Parathyroid adenoma (tissue), 2 donors: ENCODE measurements at regions not wholly inside any gene's neighbourhood (a gene's known extent, or its start where the extent isn't known, plus 50 kb on each side); places are given as distances from the start of the nearest gene placed in this dataset.

Experiments used
- H2AFZ ChIP-seq: fragments of 300-600 bp; sonication (generic); one replicate; pipeline ENCODE4 v1.7.0; 2017; ENCODE audit warnings: antibody characterized with exemption, mild to moderate bottlenecking
- H3K27ac ChIP-seq: fragments of 300-600 bp; sonication (generic); one replicate; pipeline ENCODE4 v1.7.0; 2017
- H3K27me3 ChIP-seq: fragments of 300-600 bp; sonication (generic); one replicate; pipeline ENCODE4 v1.7.0; 2017; ENCODE audit warnings: low read length; ENCODE audit not compliant: control insufficient read depth, insufficient read depth
- H3K36me3 ChIP-seq: fragments of 300-600 bp; sonication (generic); one replicate; pipeline ENCODE4 v1.7.0; 2017; ENCODE audit warnings: low read length; ENCODE audit not compliant: control insufficient read depth, insufficient read depth
- H3K4me1 ChIP-seq: fragments of 300-600 bp; sonication (generic); one replicate; pipeline ENCODE4 v1.7.0; 2017; ENCODE audit warnings: control low read depth
- H3K4me2 ChIP-seq: fragments of 300-600 bp; sonication (generic); one replicate; pipeline ENCODE4 v1.7.0; 2017; ENCODE audit warnings: low read length
- H3K4me3 ChIP-seq: fragments of 300-600 bp; sonication (generic); one replicate; pipeline ENCODE4 v1.7.0; 2017; ENCODE audit warnings: low read depth, low read length
- H3K79me2 ChIP-seq: fragments of 300-600 bp; sonication (generic); one replicate; pipeline ENCODE4 v1.7.0; 2017; ENCODE audit warnings: control low read depth
- H3K9ac ChIP-seq: fragments of 300-600 bp; sonication (generic); one replicate; pipeline ENCODE4 v1.7.0; 2017; ENCODE audit warnings: mild to moderate bottlenecking
- H3K9me3 ChIP-seq: fragments of 300-600 bp; sonication (generic); one replicate; pipeline ENCODE4 v1.7.0; 2017; ENCODE audit warnings: low read length; ENCODE audit not compliant: control insufficient read depth
- CTCF ChIP-seq: fragments of 300-600 bp; sonication (generic); IDR thresholded peaks from one replicate; pipeline ENCODE4 v1.7.0; 2017; ENCODE audit warnings: antibody characterized with exemption, mild to moderate bottlenecking
- donor health status: primary hyperparathyroidism.

- no peaks in the 10 kb centered on the region for H3K9me3 ChIP-seq
- no peak overlapping the region for H3K27ac ChIP-seq
- H3K79me2 ChIP-seq, result no peaks in the 10 kb centered on the region
- no peak overlapping the region for H3K9ac ChIP-seq
- H3K4me1 ChIP-seq, result no peaks in the 10 kb centered on the region
- no peaks in the 10 kb centered on the region for H3K36me3 ChIP-seq
- no peaks in the 10 kb centered on the region for H3K27me3 ChIP-seq
- H3K4me3 ChIP-seq, result no peak overlapping the region
- no peak overlapping the region for H2AFZ ChIP-seq
- no peak overlapping the region for H3K4me2 ChIP-seq
- no peak for TF ChIP-seq CTCF
Observed at GRCh38 chr5:114089259-114089658, 272.6 kb upstream of the KCNN2 start.

GRCh38 chr5:114097570-114097969 lies 264.3 kb upstream of the KCNN2 start:
- H3K4me3 ChIP-seq, result no peak overlapping the region
- no peaks in the 10 kb centered on the region for H3K27me3 ChIP-seq
- no peaks in the 10 kb centered on the region for H3K9me3 ChIP-seq
- TF ChIP-seq CTCF, result no peak
- no peak overlapping the region for H2AFZ ChIP-seq
- no peak overlapping the region for H3K4me2 ChIP-seq
- no peaks in the 10 kb centered on the region for H3K4me1 ChIP-seq
- no peak overlapping the region for H3K27ac ChIP-seq
- no peaks in the 10 kb centered on the region for H3K36me3 ChIP-seq
- H3K79me2 ChIP-seq, result no peaks in the 10 kb centered on the region
- H3K9ac ChIP-seq, result no peak overlapping the region

- Histone ChIP-seq H3K9me3 (no peaks in the 10 kb centered on the region), H3K79me2 (no peaks in the 10 kb centered on the region), H3K4me2 (no peak overlapping the region), H2AFZ (no peak overlapping the region), H3K27ac (no peak overlapping the region), H3K9ac (no peak overlapping the region), H3K27me3 (no peaks in the 10 kb centered on the region), H3K4me3 (no peak overlapping the region), H3K4me1 (no peaks in the 10 kb centered on the region), H3K36me3 (no peaks in the 10 kb centered on the region)
- TF ChIP-seq CTCF, result no peak
Observed at GRCh38 chr5:114099161-114099560, 262.7 kb upstream of the KCNN2 start.

- Histone ChIP-seq H3K4me3 (no peak overlapping the region), H3K9ac (no peak overlapping the region), H3K4me1 (no peaks in the 10 kb centered on the region), H3K79me2 (no peaks in the 10 kb centered on the region), H3K9me3 (no peaks in the 10 kb centered on the region), H2AFZ (no peak overlapping the region), H3K27ac (no peak overlapping the region), H3K4me2 (no peak overlapping the region), H3K27me3 (no peaks in the 10 kb centered on the region), H3K36me3 (no peaks in the 10 kb centered on the region)
- TF ChIP-seq CTCF, result peak; percentile 20
Observed at GRCh38 chr5:114101153-114101552, 260.7 kb upstream of the KCNN2 start.

GRCh38 chr5:114113604-114114003 lies 248.3 kb upstream of the KCNN2 start:
- H3K27me3 ChIP-seq, result no peaks in the 10 kb centered on the region
- no peak overlapping the region for H3K4me2 ChIP-seq
- no peak overlapping the region for H3K4me3 ChIP-seq
- H3K9ac ChIP-seq, result no peak overlapping the region
- H3K9me3 ChIP-seq, result no peaks in the 10 kb centered on the region
- no peaks in the 10 kb centered on the region for H3K4me1 ChIP-seq
- no peak overlapping the region for H2AFZ ChIP-seq
- H3K36me3 ChIP-seq, result no peaks in the 10 kb centered on the region
- no peak overlapping the region for H3K27ac ChIP-seq
- no peaks in the 10 kb centered on the region for H3K79me2 ChIP-seq
- TF ChIP-seq CTCF, result no peak
